Tibial artery (tissue), 4 donors: ENCODE measurements at regions not wholly inside any gene's neighbourhood (a gene's known extent, or its start where the extent isn't known, plus 50 kb on each side); places are given as distances from the start of the nearest gene placed in this dataset.

Source experiments
- DNase-seq, 2 donors: peaks; one replicate each; pipeline ENCODE4 v3.0.0-alpha.2; 2019
- H3K27ac ChIP-seq, 2 donors: fragments of 200-600 bp; sonication (generic) in 1 of 2; 1 replicate in 1 of 2; 2 replicates in 1 of 2; pipeline ENCODE4 v1.5.1; 2018 to 2019; ENCODE audit warnings: mild to moderate bottlenecking in 1 of 2
- H3K27me3 ChIP-seq, 2 donors: fragments of 200-600 bp; sonication (generic) in 1 of 2; one replicate each; pipeline versions ENCODE4 v1.5.1 to v1.6.0; 2016 to 2019
- H3K36me3 ChIP-seq, 3 donors: fragments of 200-600 bp; sonication (generic) in 2 of 3; one replicate each; pipeline ENCODE4 v1.5.1; 2016 to 2019; ENCODE audit warnings: mild to moderate bottlenecking in 2 of 3
- H3K4me1 ChIP-seq, 4 donors: fragments of 200-600 bp; sonication (generic) in 2 of 4; 1 replicate in 3 of 4; 2 replicates in 1 of 4; pipeline ENCODE4 v1.5.1; 2016 to 2019
- H3K4me3 ChIP-seq, 2 donors: fragments of 200-600 bp; sonication (generic) in 1 of 2; 1 replicate in 1 of 2; 2 replicates in 1 of 2; pipeline ENCODE4 v1.5.1; 2018 to 2019; ENCODE audit warnings: mild to moderate bottlenecking in 2 of 2
- H3K9me3 ChIP-seq, 3 donors: fragments of 200-600 bp; sonication (generic) in 1 of 3; one replicate each; pipeline ENCODE4 v1.5.1; 2016 to 2019
- CTCF ChIP-seq, 2 experiments: fragments of 200-600 bp in 1 of 2; fragments of 450-650 bp in 1 of 2; IDR thresholded peaks; one replicate each; pipeline ENCODE4 v1.5.1; 2017 to 2019; ENCODE audit warnings: antibody characterized with exemption in 2 of 2, mild to moderate bottlenecking in 1 of 2, moderate library complexity in 1 of 2
- intact Hi-C: fragments of 100-400 bp; cut with DNase I; formaldehyde crosslinking; loops from one replicate; pipeline ENCODE4 v1.15.0; 2023; ENCODE audit warnings: low total_unique reads

- H3K27me3 ChIP-seq: no peaks in the 10 kb centered on the region
- no peak overlapping the region for H3K27ac ChIP-seq
- no peaks in the 10 kb centered on the region for H3K4me1 ChIP-seq
- H3K9me3 ChIP-seq: no peaks in the 10 kb centered on the region
- intact Hi-C loops: no loop called here
- no peak for DNase-seq
- TF ChIP-seq CTCF (IDR thresholded peaks at IDR 0.05): no peak
- H3K36me3 ChIP-seq: no peaks in the 10 kb centered on the region
- no peak overlapping the region for H3K4me3 ChIP-seq
Measured at GRCh38 chr20:39252035-39252434, 289.9 kb downstream of the DHX35 start.

- no peaks in the 10 kb centered on the region for H3K27me3 ChIP-seq
- no peaks in the 10 kb centered on the region for H3K36me3 ChIP-seq
- no peak overlapping the region for H3K4me3 ChIP-seq
- no peaks in the 10 kb centered on the region for H3K9me3 ChIP-seq
- H3K4me1 ChIP-seq: no peaks in the 10 kb centered on the region
- no peak overlapping the region for H3K27ac ChIP-seq
- TF ChIP-seq CTCF (IDR thresholded peaks at IDR 0.05): no peak
- no peak for DNase-seq
- intact Hi-C loops: no loop called here
Measured at GRCh38 chr20:39249798-39250197, 287.7 kb downstream of the DHX35 start.

GRCh38 chr20:39248862-39249485, 286.8 kb downstream of the DHX35 start:
- H3K9me3 ChIP-seq: no peaks in the 10 kb centered on the region
- no peak overlapping the region for H3K27ac ChIP-seq
- intact Hi-C loops: no loop called here
- no peak for TF ChIP-seq CTCF (IDR thresholded peaks at IDR 0.05)
- no peaks in the 10 kb centered on the region for H3K36me3 ChIP-seq
- H3K27me3 ChIP-seq: no peaks in the 10 kb centered on the region
- no peak for DNase-seq
- no peaks in the 10 kb centered on the region for H3K4me1 ChIP-seq
- no peak overlapping the region for H3K4me3 ChIP-seq

GRCh38 chr20:39248171-39248861, 286.2 kb downstream of the DHX35 start:
- H3K36me3 ChIP-seq: no peaks in the 10 kb centered on the region
- DNase-seq: no peak
- TF ChIP-seq CTCF (IDR thresholded peaks at IDR 0.05): no peak
- no peaks in the 10 kb centered on the region for H3K4me1 ChIP-seq
- no peak overlapping the region for H3K4me3 ChIP-seq
- no peaks in the 10 kb centered on the region for H3K9me3 ChIP-seq
- intact Hi-C loops: no loop called here
- no peaks in the 10 kb centered on the region for H3K27me3 ChIP-seq
- no peak overlapping the region for H3K27ac ChIP-seq

- Histone ChIP-seq H3K9me3 (peaks cover 0 to 8% (median 0%) of the 10 kb centered on the region in 3 donors), H3K36me3 (no peaks in the 10 kb centered on the region), H3K4me1 (no peaks in the 10 kb centered on the region), H3K27me3 (no peaks in the 10 kb centered on the region), H3K27ac (no peak overlapping the region), H3K4me3 (no peak overlapping the region)
- TF ChIP-seq CTCF (IDR thresholded peaks at IDR 0.05): no peak
- no peak for DNase-seq
- intact Hi-C loops: no loop called here
Measured at GRCh38 chr20:39246436-39246835, 284.3 kb downstream of the DHX35 start.
